ENCODE measurements at regions not wholly inside any gene's neighbourhood (a gene's known extent, or its start where the extent isn't known, plus 50 kb on each side); places are given as distances from the start of the nearest gene placed in this dataset.

- Mint-ChIP-seq H3K27me3 (ENCODE audit: low read depth) (peaks cover 8% of the 10 kb centered on the region), H3K9me3 (no peaks in the 10 kb centered on the region), H3K4me3 (no peak overlapping the region), H3K27ac (no peak overlapping the region), H3K4me1 (ENCODE audit: low read depth) (no peaks in the 10 kb centered on the region), H3K36me3 (ENCODE audit: low read depth) (no peaks in the 10 kb centered on the region)
- CTCF ChIA-PET, result no interaction called here
- intact Hi-C loops (cut with micrococcal nuclease), result no loop called here
- no peak for DNase-seq
Observed at GRCh38 chr10:117886766-117887165, 160.0 kb downstream of the RAB11FIP2 start.

GRCh38 chr10:117889664-117890063 is 157.1 kb downstream of the RAB11FIP2 start:
- Mint-ChIP-seq H3K36me3 (ENCODE audit: low read depth) (no peaks in the 10 kb centered on the region), H3K27ac (no peak overlapping the region), H3K4me3 (no peak overlapping the region), H3K9me3 (no peaks in the 10 kb centered on the region), H3K4me1 (ENCODE audit: low read depth) (peaks cover 4% of the 10 kb centered on the region), H3K27me3 (ENCODE audit: low read depth) (peaks cover 6% of the 10 kb centered on the region)
- CTCF ChIA-PET, result no interaction called here
- intact Hi-C loops (cut with micrococcal nuclease), result no loop called here
- DNase-seq, result no peak

GRCh38 chr10:117892681-117893220 is 154.0 kb downstream of the RAB11FIP2 start:
- Mint-ChIP-seq H3K27ac (no peak overlapping the region), H3K9me3 (peaks cover 2% of the 10 kb centered on the region), H3K4me3 (no peak overlapping the region), H3K27me3 (ENCODE audit: low read depth) (peaks cover 14% of the 10 kb centered on the region), H3K4me1 (ENCODE audit: low read depth) (peaks cover 4% of the 10 kb centered on the region), H3K36me3 (ENCODE audit: low read depth) (no peaks in the 10 kb centered on the region)
- no peak for DNase-seq
- CTCF ChIA-PET, result interaction anchor here (1.1 kb wide), 1 partner anchor 349 kb away, joined by 3 read pairs; no protein-coding TSS in a partner anchor
- intact Hi-C loops (cut with micrococcal nuclease), result no loop called here

GRCh38 chr10:117894339-117894738 is 152.4 kb downstream of the RAB11FIP2 start:
- intact Hi-C loops (cut with micrococcal nuclease), result no loop called here
- CTCF ChIA-PET, result no interaction called here
- peaks cover 14% of the 10 kb centered on the region for H3K27me3 Mint-ChIP-seq (ENCODE audit: low read depth)

GRCh38 chr10:117896517-117896916 is 150.2 kb downstream of the RAB11FIP2 start:
- intact Hi-C loops (cut with micrococcal nuclease), result no loop called here
- no peak overlapping the region for H3K4me3 Mint-ChIP-seq
- peaks cover 2% of the 10 kb centered on the region for H3K9me3 Mint-ChIP-seq
- CTCF ChIA-PET, result interaction anchor here (0.7 kb wide), 1 partner anchor 1106 kb away, joined by 3 read pairs; no protein-coding TSS in a partner anchor
- no peaks in the 10 kb centered on the region for H3K36me3 Mint-ChIP-seq (ENCODE audit: low read depth)
- peaks cover 4% of the 10 kb centered on the region for H3K4me1 Mint-ChIP-seq (ENCODE audit: low read depth)
- no peak overlapping the region for H3K27ac Mint-ChIP-seq
- no peak for DNase-seq
- peaks cover 20% of the 10 kb centered on the region for H3K27me3 Mint-ChIP-seq (ENCODE audit: low read depth)

More at GRCh38 chr10:117894339-117894738, 152.4 kb downstream of the RAB11FIP2 start:
- Mint-ChIP-seq H3K9me3 (peaks cover 2% of the 10 kb centered on the region), H3K36me3 (ENCODE audit: low read depth) (no peaks in the 10 kb centered on the region), H3K4me3 (no peak overlapping the region), H3K27ac (no peak overlapping the region), H3K4me1 (ENCODE audit: low read depth) (peaks cover 4% of the 10 kb centered on the region)
- no peak for DNase-seq

GRCh38 chr10:117899181-117899683 is 147.5 kb downstream of the RAB11FIP2 start:
- H3K27ac Mint-ChIP-seq, result no peak overlapping the region
- intact Hi-C loops (cut with micrococcal nuclease), result no loop called here
- CTCF ChIA-PET, result no interaction called here
- DNase-seq, result no peak
- H3K9me3 Mint-ChIP-seq, result peaks cover 2% of the 10 kb centered on the region
- H3K36me3 Mint-ChIP-seq (ENCODE audit: low read depth), result no peaks in the 10 kb centered on the region
- H3K4me1 Mint-ChIP-seq (ENCODE audit: low read depth), result no peaks in the 10 kb centered on the region
- peaks cover 24% of the 10 kb centered on the region for H3K27me3 Mint-ChIP-seq (ENCODE audit: low read depth)
- no peak overlapping the region for H3K4me3 Mint-ChIP-seq

- no peaks in the 10 kb centered on the region for H3K4me1 Mint-ChIP-seq (ENCODE audit: low read depth)
- intact Hi-C loops (cut with micrococcal nuclease), result no loop called here
- no peak overlapping the region for H3K27ac Mint-ChIP-seq
Observed at GRCh38 chr10:117900280-117900679, 146.5 kb downstream of the RAB11FIP2 start.

GRCh38 chr10:117903854-117904253 is 142.9 kb downstream of the RAB11FIP2 start:
- Mint-ChIP-seq H3K27ac (no peak overlapping the region), H3K4me3 (no peak overlapping the region), H3K36me3 (ENCODE audit: low read depth) (no peaks in the 10 kb centered on the region), H3K4me1 (ENCODE audit: low read depth) (no peaks in the 10 kb centered on the region), H3K27me3 (ENCODE audit: low read depth) (peaks cover 38% of the 10 kb centered on the region), H3K9me3 (no peaks in the 10 kb centered on the region)
- intact Hi-C loops (cut with micrococcal nuclease), result no loop called here
- no peak for DNase-seq
- CTCF ChIA-PET, result no interaction called here

More at GRCh38 chr10:117900280-117900679, 146.5 kb downstream of the RAB11FIP2 start:
- CTCF ChIA-PET, result no interaction called here
- Mint-ChIP-seq H3K4me3 (no peak overlapping the region), H3K36me3 (ENCODE audit: low read depth) (no peaks in the 10 kb centered on the region), H3K27me3 (ENCODE audit: low read depth) (peaks cover 32% of the 10 kb centered on the region), H3K9me3 (peaks cover 2% of the 10 kb centered on the region)
- no peak for DNase-seq

- H3K4me1 Mint-ChIP-seq (ENCODE audit: low read depth), result no peaks in the 10 kb centered on the region
- H3K27ac Mint-ChIP-seq, result no peak overlapping the region
Observed at GRCh38 chr10:117905404-117905803, 141.3 kb downstream of the RAB11FIP2 start.

GRCh38 chr10:117911684-117912083 is 135.1 kb downstream of the RAB11FIP2 start:
- Mint-ChIP-seq H3K27ac (no peak overlapping the region), H3K4me1 (ENCODE audit: low read depth) (no peaks in the 10 kb centered on the region), H3K27me3 (ENCODE audit: low read depth) (peaks cover 43% of the 10 kb centered on the region), H3K36me3 (ENCODE audit: low read depth) (no peaks in the 10 kb centered on the region), H3K9me3 (no peaks in the 10 kb centered on the region), H3K4me3 (no peak overlapping the region)
- no peak for DNase-seq
- CTCF ChIA-PET, result no interaction called here
- intact Hi-C loops (cut with micrococcal nuclease), result no loop called here

More at GRCh38 chr10:117905404-117905803, 141.3 kb downstream of the RAB11FIP2 start:
- peaks cover 38% of the 10 kb centered on the region for H3K27me3 Mint-ChIP-seq (ENCODE audit: low read depth)
- no peaks in the 10 kb centered on the region for H3K9me3 Mint-ChIP-seq
- CTCF ChIA-PET, result no interaction called here
- intact Hi-C loops (cut with micrococcal nuclease), result no loop called here
- DNase-seq, result no peak
- no peaks in the 10 kb centered on the region for H3K36me3 Mint-ChIP-seq (ENCODE audit: low read depth)
- H3K4me3 Mint-ChIP-seq, result no peak overlapping the region

GRCh38 chr10:117914334-117914733 is 132.4 kb downstream of the RAB11FIP2 start:
- no peaks in the 10 kb centered on the region for H3K36me3 Mint-ChIP-seq (ENCODE audit: low read depth)
- DNase-seq, result no peak
- H3K27me3 Mint-ChIP-seq (ENCODE audit: low read depth), result peaks cover 35% of the 10 kb centered on the region
- H3K27ac Mint-ChIP-seq, result no peak overlapping the region
- intact Hi-C loops (cut with micrococcal nuclease), result no loop called here
- H3K9me3 Mint-ChIP-seq, result no peaks in the 10 kb centered on the region
- H3K4me3 Mint-ChIP-seq, result no peak overlapping the region
- no peaks in the 10 kb centered on the region for H3K4me1 Mint-ChIP-seq (ENCODE audit: low read depth)
- CTCF ChIA-PET, result no interaction called here

- no peak for DNase-seq
- Mint-ChIP-seq H3K36me3 (ENCODE audit: low read depth) (no peaks in the 10 kb centered on the region), H3K4me1 (ENCODE audit: low read depth) (no peaks in the 10 kb centered on the region), H3K4me3 (no peak overlapping the region), H3K9me3 (no peaks in the 10 kb centered on the region), H3K27me3 (ENCODE audit: low read depth) (peaks cover 4% of the 10 kb centered on the region), H3K27ac (no peak overlapping the region)
- intact Hi-C loops (cut with micrococcal nuclease), result no loop called here
- CTCF ChIA-PET, result no interaction called here
Observed at GRCh38 chr10:117920956-117921355, 125.8 kb downstream of the RAB11FIP2 start.

GRCh38 chr10:117921421-117921820 is 125.3 kb downstream of the RAB11FIP2 start:
- intact Hi-C loops (cut with micrococcal nuclease), result no loop called here
- Mint-ChIP-seq H3K27ac (no peak overlapping the region), H3K27me3 (ENCODE audit: low read depth) (peaks cover 4% of the 10 kb centered on the region), H3K4me1 (ENCODE audit: low read depth) (no peaks in the 10 kb centered on the region), H3K9me3 (no peaks in the 10 kb centered on the region), H3K4me3 (no peak overlapping the region), H3K36me3 (ENCODE audit: low read depth) (no peaks in the 10 kb centered on the region)
- CTCF ChIA-PET, result no interaction called here
- DNase-seq, result no peak
